ENCODE measurements at regions not wholly inside any gene's neighbourhood (a gene's known extent, or its start where the extent isn't known, plus 50 kb on each side); places are given as distances from the start of the nearest gene placed in this dataset.

GRCh38 chr1:13878021-13878420, 178.0 kb downstream of the PRDM2 start:
- Mint-ChIP-seq H3K27ac (no peak overlapping the region), H3K4me3 (no peak overlapping the region), H3K9me3 (no peaks in the 10 kb centered on the region)

DNA sequence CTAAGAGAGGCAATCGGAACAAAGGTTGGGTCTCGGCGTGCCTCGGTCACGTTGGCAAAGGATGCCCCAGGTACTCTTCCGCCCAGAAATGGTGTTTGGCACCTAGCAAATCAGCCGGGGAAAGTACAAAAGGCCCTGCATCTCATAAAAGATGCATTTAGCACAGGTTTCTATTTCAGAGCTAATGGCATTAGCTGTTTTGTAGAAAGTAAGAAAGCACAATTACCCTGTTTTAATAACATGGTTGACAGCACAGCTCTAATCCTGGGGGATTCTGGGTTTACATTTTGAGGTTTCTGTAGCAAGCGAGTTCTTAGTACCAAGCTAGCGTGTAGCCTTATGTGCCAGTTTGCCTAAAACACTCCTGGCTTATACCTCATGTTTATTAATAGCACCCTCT, 178.5 kb downstream of the PRDM2 start:
- Mint-ChIP-seq H3K4me3 (no peak overlapping the region), H3K27ac (no peak overlapping the region), H3K36me3 (ENCODE audit: low read depth) (no peaks in the 10 kb centered on the region), H3K4me1 (ENCODE audit: low read depth) (no peaks in the 10 kb centered on the region), H3K27me3 (ENCODE audit: low read depth) (no peaks in the 10 kb centered on the region), H3K9me3 (no peaks in the 10 kb centered on the region)

More at GRCh38 chr1:13878021-13878420, 178.0 kb downstream of the PRDM2 start:
- Mint-ChIP-seq H3K4me1 (ENCODE audit: low read depth) (no peaks in the 10 kb centered on the region), H3K36me3 (ENCODE audit: low read depth) (no peaks in the 10 kb centered on the region), H3K27me3 (ENCODE audit: low read depth) (no peaks in the 10 kb centered on the region)

GRCh38 chr1:13881385-13882088, 181.5 kb downstream of the PRDM2 start:
- no peak overlapping the region for H3K27ac Mint-ChIP-seq
- no peaks in the 10 kb centered on the region for H3K36me3 Mint-ChIP-seq (ENCODE audit: low read depth)
- H3K27me3 Mint-ChIP-seq (ENCODE audit: low read depth): no peaks in the 10 kb centered on the region
- no peaks in the 10 kb centered on the region for H3K9me3 Mint-ChIP-seq
- no peak overlapping the region for H3K4me3 Mint-ChIP-seq
- H3K4me1 Mint-ChIP-seq (ENCODE audit: low read depth): no peaks in the 10 kb centered on the region

DNA sequence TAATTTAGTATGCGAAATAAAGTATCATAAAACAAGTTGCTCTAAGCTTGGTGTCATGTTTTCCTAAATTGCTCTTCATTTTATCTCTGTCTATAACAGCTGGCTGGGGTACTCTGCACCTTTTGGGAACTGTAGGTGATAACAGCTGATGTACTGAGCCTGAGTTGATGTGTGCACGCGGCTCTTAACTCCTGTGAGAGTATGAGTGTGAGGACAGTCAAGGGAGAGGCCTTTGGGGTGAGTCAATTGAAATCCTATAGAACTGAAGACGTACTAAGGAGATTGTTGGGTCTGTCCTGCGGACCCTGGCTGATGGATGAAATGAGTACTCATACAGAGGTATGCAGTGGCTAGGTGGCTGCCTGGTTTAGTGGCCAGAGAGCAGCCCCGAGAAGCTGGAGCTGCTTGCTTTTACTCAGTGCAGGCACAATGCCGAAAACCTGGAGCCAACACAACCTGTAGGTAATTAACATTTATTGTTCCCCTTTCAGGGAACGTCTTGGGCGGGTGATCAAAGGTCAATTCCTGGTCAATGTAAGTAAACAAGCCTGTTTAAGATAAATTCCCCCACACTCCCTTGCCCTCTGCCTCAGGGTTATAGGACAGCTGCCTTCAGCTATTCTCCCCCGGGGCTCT, 188.5 kb downstream of the PRDM2 start:
- Mint-ChIP-seq H3K4me3 (no peak overlapping the region), H3K9me3 (no peaks in the 10 kb centered on the region), H3K36me3 (ENCODE audit: low read depth) (no peaks in the 10 kb centered on the region)

DNA sequence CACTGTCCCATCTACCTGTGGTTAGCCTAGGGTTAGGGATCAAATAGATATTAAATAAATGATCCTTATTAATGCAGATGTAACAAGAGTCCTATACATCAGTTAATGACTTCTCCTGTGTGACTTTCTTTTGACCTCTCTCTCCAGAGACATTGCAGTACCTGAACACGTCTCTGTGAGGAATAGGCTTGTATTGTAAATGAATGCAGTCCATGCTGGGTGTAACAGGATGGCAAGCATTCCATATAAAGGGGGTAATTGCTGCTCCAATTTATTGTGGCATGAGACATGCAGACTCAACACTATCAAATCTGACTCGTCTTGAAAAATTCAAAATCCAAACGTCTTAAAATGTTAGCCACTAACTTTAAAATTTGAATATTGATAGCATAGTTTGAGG, 189.5 kb downstream of the PRDM2 start:
- Mint-ChIP-seq H3K9me3 (no peaks in the 10 kb centered on the region), H3K36me3 (ENCODE audit: low read depth) (no peaks in the 10 kb centered on the region), H3K27me3 (ENCODE audit: low read depth) (peaks cover 14% of the 10 kb centered on the region), H3K4me1 (ENCODE audit: low read depth) (no peaks in the 10 kb centered on the region), H3K27ac (no peak overlapping the region), H3K4me3 (no peak overlapping the region)

More for the DNA sequence above, 188.5 kb downstream of the PRDM2 start:
- Mint-ChIP-seq H3K27ac (no peak overlapping the region), H3K4me1 (ENCODE audit: low read depth) (no peaks in the 10 kb centered on the region), H3K27me3 (ENCODE audit: low read depth) (peaks cover 4% of the 10 kb centered on the region)

DNA sequence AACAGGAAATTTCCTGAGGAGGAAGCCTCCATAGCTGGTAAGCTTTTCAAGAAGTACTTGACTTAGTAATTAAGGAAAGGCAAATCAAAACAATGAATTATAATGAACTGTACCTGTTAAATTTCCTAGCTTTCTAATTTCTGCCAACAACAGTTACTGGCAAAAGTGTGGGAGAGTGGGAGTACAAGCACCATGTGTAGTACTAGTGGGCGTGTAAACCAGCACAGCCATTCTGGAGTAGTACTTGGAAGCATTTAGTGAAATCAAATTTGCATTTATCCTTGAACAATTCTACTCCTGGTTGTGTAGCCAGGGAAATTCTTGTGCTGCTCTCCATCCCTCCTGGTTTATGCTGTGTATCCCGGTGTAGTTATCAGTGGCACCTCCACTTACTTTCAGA, 190.8 kb downstream of the PRDM2 start:
- no peak overlapping the region for H3K27ac Mint-ChIP-seq
- no peak overlapping the region for H3K4me3 Mint-ChIP-seq
- no peaks in the 10 kb centered on the region for H3K36me3 Mint-ChIP-seq (ENCODE audit: low read depth)
- no peaks in the 10 kb centered on the region for H3K4me1 Mint-ChIP-seq (ENCODE audit: low read depth)
- H3K27me3 Mint-ChIP-seq (ENCODE audit: low read depth): peaks cover 21% of the 10 kb centered on the region
- H3K9me3 Mint-ChIP-seq: no peaks in the 10 kb centered on the region

GRCh38 chr1:13892198-13892597, 192.2 kb downstream of the PRDM2 start:
- Mint-ChIP-seq H3K9me3 (no peaks in the 10 kb centered on the region), H3K36me3 (ENCODE audit: low read depth) (no peaks in the 10 kb centered on the region), H3K27ac (no peak overlapping the region), H3K27me3 (ENCODE audit: low read depth) (peaks cover 21% of the 10 kb centered on the region), H3K4me1 (ENCODE audit: low read depth) (no peaks in the 10 kb centered on the region), H3K4me3 (no peak overlapping the region)

- Mint-ChIP-seq H3K4me1 (ENCODE audit: low read depth) (no peaks in the 10 kb centered on the region), H3K36me3 (ENCODE audit: low read depth) (no peaks in the 10 kb centered on the region), H3K27ac (no peak overlapping the region), H3K27me3 (ENCODE audit: low read depth) (peaks cover 21% of the 10 kb centered on the region), H3K9me3 (no peaks in the 10 kb centered on the region), H3K4me3 (no peak overlapping the region)
Observed at GRCh38 chr1:13892671-13893325, 192.8 kb downstream of the PRDM2 start.

DNA sequence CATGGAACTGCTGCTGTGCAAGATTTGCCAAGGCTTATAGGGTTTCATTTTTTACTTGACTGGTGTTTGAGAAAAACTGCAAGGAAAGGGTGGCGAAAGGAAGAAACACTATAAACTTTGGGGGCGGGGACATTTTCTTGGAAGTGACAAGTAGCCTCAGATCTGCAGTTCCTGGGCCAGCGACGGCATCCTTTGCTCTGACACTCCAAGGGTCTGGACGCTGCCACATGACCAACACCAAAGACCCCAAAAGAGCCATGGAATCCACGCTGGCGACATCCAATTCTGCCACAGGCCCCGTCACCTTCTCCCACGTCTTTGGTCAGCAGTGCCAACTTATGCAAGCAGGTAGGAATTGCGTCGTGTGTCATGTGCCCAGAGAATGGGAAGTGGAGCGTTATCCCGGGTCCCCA, 193.4 kb downstream of the PRDM2 start:
- no peak overlapping the region for H3K4me3 Mint-ChIP-seq
- no peaks in the 10 kb centered on the region for H3K4me1 Mint-ChIP-seq (ENCODE audit: low read depth)
- H3K27me3 Mint-ChIP-seq (ENCODE audit: low read depth): peaks cover 21% of the 10 kb centered on the region
- no peaks in the 10 kb centered on the region for H3K36me3 Mint-ChIP-seq (ENCODE audit: low read depth)
- no peak overlapping the region for H3K27ac Mint-ChIP-seq
- no peaks in the 10 kb centered on the region for H3K9me3 Mint-ChIP-seq

- H3K27ac Mint-ChIP-seq: no peak overlapping the region
- no peaks in the 10 kb centered on the region for H3K9me3 Mint-ChIP-seq
- no peaks in the 10 kb centered on the region for H3K4me1 Mint-ChIP-seq (ENCODE audit: low read depth)
- peaks cover 21% of the 10 kb centered on the region for H3K27me3 Mint-ChIP-seq (ENCODE audit: low read depth)
- H3K4me3 Mint-ChIP-seq: no peak overlapping the region
- H3K36me3 Mint-ChIP-seq (ENCODE audit: low read depth): no peaks in the 10 kb centered on the region
Observed at GRCh38 chr1:13896932-13897331, 196.9 kb downstream of the PRDM2 start.

GRCh38 chr1:13898406-13898805, 198.4 kb downstream of the PRDM2 start:
- no peaks in the 10 kb centered on the region for H3K36me3 Mint-ChIP-seq (ENCODE audit: low read depth)
- no peaks in the 10 kb centered on the region for H3K9me3 Mint-ChIP-seq
- no peak overlapping the region for H3K27ac Mint-ChIP-seq
- H3K4me3 Mint-ChIP-seq: no peak overlapping the region
- no peaks in the 10 kb centered on the region for H3K4me1 Mint-ChIP-seq (ENCODE audit: low read depth)
- H3K27me3 Mint-ChIP-seq (ENCODE audit: low read depth): peaks cover 18% of the 10 kb centered on the region

DNA sequence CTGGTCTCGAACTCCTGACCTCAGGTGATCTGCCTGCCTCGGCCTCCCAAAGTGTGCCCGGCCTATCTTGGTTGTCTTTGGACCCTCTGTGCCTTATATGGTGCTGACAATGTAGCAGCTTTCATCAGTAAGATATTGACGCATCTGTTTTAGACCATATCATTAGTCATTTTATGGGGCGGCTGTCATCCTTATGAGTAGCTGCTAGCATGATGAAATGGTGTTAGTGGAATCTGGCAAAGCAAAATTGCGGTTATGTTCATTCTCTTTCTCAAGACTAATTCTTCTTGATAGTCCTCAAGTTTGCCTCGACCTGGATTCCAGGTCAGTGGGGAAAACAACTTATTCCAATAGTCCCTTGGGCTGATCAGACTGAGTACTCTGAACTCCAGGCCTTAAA, 199.9 kb downstream of the PRDM2 start:
- no peaks in the 10 kb centered on the region for H3K9me3 Mint-ChIP-seq
- peaks cover 6% of the 10 kb centered on the region for H3K27me3 Mint-ChIP-seq (ENCODE audit: low read depth)
- H3K27ac Mint-ChIP-seq: no peak overlapping the region
- no peak overlapping the region for H3K4me3 Mint-ChIP-seq
- H3K4me1 Mint-ChIP-seq (ENCODE audit: low read depth): no peaks in the 10 kb centered on the region
- H3K36me3 Mint-ChIP-seq (ENCODE audit: low read depth): no peaks in the 10 kb centered on the region

DNA sequence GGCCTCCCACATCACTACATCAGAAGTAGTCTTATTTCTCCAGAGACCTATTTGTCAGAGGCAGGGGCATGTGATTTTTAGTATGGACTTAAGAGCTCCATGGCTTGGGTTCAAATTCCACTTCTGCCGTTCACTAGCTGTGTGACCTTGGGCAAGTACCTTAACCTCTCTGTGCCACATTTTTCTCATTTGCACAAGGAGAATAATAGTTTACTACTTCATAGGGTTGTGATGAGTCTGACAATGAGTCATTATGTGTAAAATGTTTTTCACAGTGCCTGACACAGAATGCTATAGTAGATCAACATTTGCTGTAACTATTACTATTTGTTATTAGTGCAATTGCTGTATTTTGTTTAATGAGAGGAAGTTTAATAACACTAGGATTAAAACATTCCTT, 200.6 kb downstream of the PRDM2 start:
- Mint-ChIP-seq H3K4me1 (ENCODE audit: low read depth) (no peaks in the 10 kb centered on the region), H3K27me3 (ENCODE audit: low read depth) (no peaks in the 10 kb centered on the region), H3K9me3 (no peaks in the 10 kb centered on the region), H3K36me3 (ENCODE audit: low read depth) (no peaks in the 10 kb centered on the region), H3K4me3 (no peak overlapping the region), H3K27ac (no peak overlapping the region)

- Mint-ChIP-seq H3K27me3 (ENCODE audit: low read depth) (no peaks in the 10 kb centered on the region), H3K4me3 (no peak overlapping the region)
Observed at GRCh38 chr1:13901039-13901438, 201.1 kb downstream of the PRDM2 start.

GRCh38 chr1:13901597-13901996, 201.6 kb downstream of the PRDM2 start:
- H3K9me3 Mint-ChIP-seq: no peaks in the 10 kb centered on the region
- no peak overlapping the region for H3K27ac Mint-ChIP-seq
- no peaks in the 10 kb centered on the region for H3K36me3 Mint-ChIP-seq (ENCODE audit: low read depth)
- no peak overlapping the region for H3K4me3 Mint-ChIP-seq
- H3K4me1 Mint-ChIP-seq (ENCODE audit: low read depth): no peaks in the 10 kb centered on the region
- no peaks in the 10 kb centered on the region for H3K27me3 Mint-ChIP-seq (ENCODE audit: low read depth)

More at GRCh38 chr1:13901039-13901438, 201.1 kb downstream of the PRDM2 start:
- no peak overlapping the region for H3K27ac Mint-ChIP-seq
- no peaks in the 10 kb centered on the region for H3K9me3 Mint-ChIP-seq
- H3K36me3 Mint-ChIP-seq (ENCODE audit: low read depth): no peaks in the 10 kb centered on the region
- no peaks in the 10 kb centered on the region for H3K4me1 Mint-ChIP-seq (ENCODE audit: low read depth)
